IPS-18c (cell line): ENCODE measurements at regions not wholly inside any gene's neighbourhood (a gene's known extent, or its start where the extent isn't known, plus 50 kb on each side); places are given as distances from the start of the nearest gene placed in this dataset.

ENCODE experiments used
- H3K4me3 ChIP-seq: 2 replicates; pipeline ENCODE4 v1.7.0; 2013; ENCODE audit warnings: low read depth, mild to moderate bottlenecking, low read length, moderate library complexity; ENCODE audit not compliant: insufficient read depth
- H3K9me3 ChIP-seq: one replicate; pipeline ENCODE4 v1.6.1; 2013; ENCODE audit warnings: mild to moderate bottlenecking, low read length, moderate library complexity; ENCODE audit not compliant: control insufficient read depth, insufficient read depth

- Histone ChIP-seq H3K9me3 (no peaks in the 10 kb centered on the region), H3K4me3 (no peak overlapping the region)
Observed at GRCh38 chr3:127365163-127365798, 77.4 kb upstream of the PRR20G start.

DNA sequence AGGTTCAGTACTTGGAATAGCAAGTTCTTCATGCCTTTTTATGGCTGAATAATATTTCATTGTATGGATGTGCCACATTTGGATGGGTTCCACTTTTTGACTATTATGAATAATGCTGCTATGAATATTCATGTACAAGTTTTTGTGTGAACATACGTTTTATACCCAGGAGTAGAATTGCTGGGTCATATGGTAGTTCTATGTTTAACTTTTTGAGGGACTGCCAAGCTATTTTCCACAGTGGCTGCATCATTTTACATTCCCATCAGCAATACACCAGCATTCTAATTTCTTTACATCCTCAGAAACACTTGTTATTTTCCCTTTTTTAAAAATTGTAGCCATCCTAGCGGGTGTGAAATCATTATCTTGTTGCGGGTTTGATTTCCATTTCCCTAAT is 76.0 kb upstream of the PRR20G start:
- Histone ChIP-seq H3K4me3 (no peak overlapping the region), H3K9me3 (no peaks in the 10 kb centered on the region)

DNA sequence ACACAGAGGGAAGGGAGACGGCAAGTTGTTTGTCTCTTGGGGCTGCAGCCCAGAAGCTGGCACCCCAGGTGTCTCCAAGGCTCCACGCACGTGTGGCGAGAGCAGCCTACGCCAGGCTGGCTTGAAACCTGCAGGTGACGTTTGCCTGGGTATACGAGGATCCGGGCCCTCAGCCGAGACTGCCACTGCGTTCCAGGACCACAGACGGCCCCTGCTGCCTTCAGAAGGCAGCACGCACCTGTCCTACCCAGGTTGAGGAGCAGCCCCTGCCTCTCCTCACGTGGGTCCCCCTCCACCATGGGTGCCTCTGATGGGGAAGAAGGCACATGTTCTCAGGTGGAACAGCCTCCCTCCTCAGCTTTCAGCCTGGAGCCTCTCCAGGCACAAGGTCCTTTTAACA is 75.3 kb upstream of the PRR20G start:
- H3K4me3 ChIP-seq, result no peak overlapping the region
- no peaks in the 10 kb centered on the region for H3K9me3 ChIP-seq

- Histone ChIP-seq H3K4me3 (no peak overlapping the region), H3K9me3 (peaks cover 8% of the 10 kb centered on the region)
Observed at GRCh38 chr3:127360647-127361046, 72.8 kb upstream of the PRR20G start.

- Histone ChIP-seq H3K9me3 (peaks cover 8% of the 10 kb centered on the region), H3K4me3 (no peak overlapping the region)
Observed at GRCh38 chr3:127358641-127359040, 70.8 kb upstream of the PRR20G start.

- H3K9me3 ChIP-seq, result peaks cover 8% of the 10 kb centered on the region
Observed at GRCh38 chr3:127356381-127356780, 68.5 kb upstream of the PRR20G start.

DNA sequence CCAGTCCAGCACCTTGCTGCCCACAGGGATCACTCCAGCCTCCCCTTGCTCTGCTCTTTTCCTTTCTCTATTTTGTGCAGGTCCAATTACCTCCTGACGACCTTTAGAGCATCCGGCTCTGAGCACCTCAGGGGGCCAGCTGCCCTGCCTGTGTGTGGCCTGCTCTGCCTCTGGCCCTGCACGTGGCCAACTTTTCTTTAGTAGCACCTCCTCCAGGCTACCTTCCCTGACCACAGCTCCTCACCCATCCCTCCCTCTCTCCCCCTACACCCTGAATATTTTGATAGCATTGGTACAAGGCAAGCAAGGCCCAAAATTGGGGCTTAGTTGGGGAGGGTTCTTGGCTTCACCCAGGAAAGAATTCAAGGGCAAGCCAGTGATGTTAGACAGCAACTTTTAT is 66.9 kb upstream of the PRR20G start:
- no peak overlapping the region for H3K4me3 ChIP-seq

More at GRCh38 chr3:127356381-127356780, 68.5 kb upstream of the PRR20G start:
- no peak overlapping the region for H3K4me3 ChIP-seq

DNA sequence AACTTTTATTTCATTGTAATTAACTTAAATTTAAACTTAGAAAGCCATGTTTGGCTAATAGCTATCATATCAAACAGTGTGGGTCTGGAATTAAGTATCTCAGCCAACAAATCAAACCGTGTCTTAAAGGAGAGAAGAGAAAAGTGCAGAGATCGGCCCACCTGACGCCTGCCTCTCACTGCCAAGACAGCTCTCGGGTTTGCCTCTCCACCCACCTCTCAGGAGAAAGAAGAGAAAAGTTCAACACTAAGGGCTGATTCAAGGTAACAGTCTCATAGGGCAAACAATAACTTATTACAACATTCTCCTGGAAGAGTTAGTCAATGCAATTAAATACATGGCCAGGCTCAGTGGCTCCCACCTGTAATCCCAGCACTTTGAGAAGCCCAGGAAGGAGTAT is 64.8 kb upstream of the PRR20G start:
- Histone ChIP-seq H3K9me3 (peaks cover 8% of the 10 kb centered on the region), H3K4me3 (no peak overlapping the region)

More for the DNA sequence above, 66.9 kb upstream of the PRR20G start:
- H3K9me3 ChIP-seq, result peaks cover 8% of the 10 kb centered on the region

- H3K9me3 ChIP-seq, result peaks cover 7% of the 10 kb centered on the region
Observed at GRCh38 chr3:127351775-127352350, 64.0 kb upstream of the PRR20G start.

GRCh38 chr3:127351321-127351720 is 63.5 kb upstream of the PRR20G start:
- no peak overlapping the region for H3K4me3 ChIP-seq

More at GRCh38 chr3:127351775-127352350, 64.0 kb upstream of the PRR20G start:
- H3K4me3 ChIP-seq, result no peak overlapping the region

DNA sequence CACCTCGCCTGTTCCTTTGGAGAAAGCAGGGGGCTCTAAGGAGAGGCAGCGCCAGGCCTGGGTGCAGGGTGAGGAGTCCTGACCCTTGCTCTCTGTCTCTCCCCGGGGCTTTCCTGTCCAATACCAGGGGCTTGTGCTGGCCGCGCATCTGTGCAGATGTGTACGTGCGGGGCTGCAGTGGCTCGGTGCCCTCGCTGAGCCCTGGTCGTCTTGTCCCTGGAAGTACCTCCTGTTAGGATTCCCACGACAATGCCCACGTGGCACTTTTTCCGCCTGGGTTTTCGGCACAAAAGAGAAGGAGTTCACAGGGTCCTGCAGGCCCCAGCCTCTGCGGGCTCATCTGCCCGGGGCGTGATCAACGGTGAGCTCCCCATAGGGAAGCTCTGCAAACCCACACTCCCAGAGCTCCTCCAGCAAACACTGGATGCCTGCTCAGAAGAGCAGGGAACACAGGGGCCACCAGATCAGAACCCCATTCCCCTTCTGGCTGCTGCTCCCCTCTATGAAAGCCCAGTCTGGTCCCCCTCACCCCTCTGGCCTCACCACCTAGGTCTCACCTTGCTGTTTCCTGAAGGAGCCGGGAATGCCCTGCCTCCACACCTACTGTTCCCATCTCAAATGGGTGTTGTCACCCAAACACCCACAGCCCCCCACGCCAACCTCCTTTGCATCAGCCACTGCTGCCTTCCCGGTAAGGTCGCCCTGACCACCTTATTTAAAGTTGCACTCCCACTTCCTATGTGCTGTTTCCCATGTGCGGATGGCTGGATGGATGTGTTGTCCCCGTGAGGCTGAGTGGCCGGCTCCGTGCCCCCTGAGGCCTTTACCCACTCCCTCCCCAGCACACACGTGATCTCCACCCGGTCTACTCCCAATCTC is 62.6 kb upstream of the PRR20G start:
- no peak overlapping the region for H3K4me3 ChIP-seq
- no peaks in the 10 kb centered on the region for H3K9me3 ChIP-seq

More at GRCh38 chr3:127351321-127351720, 63.5 kb upstream of the PRR20G start:
- H3K9me3 ChIP-seq, result peaks cover 1% of the 10 kb centered on the region

GRCh38 chr3:127349501-127350171 is 61.8 kb upstream of the PRR20G start:
- H3K9me3 ChIP-seq, result no peaks in the 10 kb centered on the region
- H3K4me3 ChIP-seq, result no peak overlapping the region

- Histone ChIP-seq H3K4me3 (no peak overlapping the region), H3K9me3 (peaks cover 2% of the 10 kb centered on the region)
Observed at GRCh38 chr3:127342735-127343134, 54.9 kb upstream of the PRR20G start.

DNA sequence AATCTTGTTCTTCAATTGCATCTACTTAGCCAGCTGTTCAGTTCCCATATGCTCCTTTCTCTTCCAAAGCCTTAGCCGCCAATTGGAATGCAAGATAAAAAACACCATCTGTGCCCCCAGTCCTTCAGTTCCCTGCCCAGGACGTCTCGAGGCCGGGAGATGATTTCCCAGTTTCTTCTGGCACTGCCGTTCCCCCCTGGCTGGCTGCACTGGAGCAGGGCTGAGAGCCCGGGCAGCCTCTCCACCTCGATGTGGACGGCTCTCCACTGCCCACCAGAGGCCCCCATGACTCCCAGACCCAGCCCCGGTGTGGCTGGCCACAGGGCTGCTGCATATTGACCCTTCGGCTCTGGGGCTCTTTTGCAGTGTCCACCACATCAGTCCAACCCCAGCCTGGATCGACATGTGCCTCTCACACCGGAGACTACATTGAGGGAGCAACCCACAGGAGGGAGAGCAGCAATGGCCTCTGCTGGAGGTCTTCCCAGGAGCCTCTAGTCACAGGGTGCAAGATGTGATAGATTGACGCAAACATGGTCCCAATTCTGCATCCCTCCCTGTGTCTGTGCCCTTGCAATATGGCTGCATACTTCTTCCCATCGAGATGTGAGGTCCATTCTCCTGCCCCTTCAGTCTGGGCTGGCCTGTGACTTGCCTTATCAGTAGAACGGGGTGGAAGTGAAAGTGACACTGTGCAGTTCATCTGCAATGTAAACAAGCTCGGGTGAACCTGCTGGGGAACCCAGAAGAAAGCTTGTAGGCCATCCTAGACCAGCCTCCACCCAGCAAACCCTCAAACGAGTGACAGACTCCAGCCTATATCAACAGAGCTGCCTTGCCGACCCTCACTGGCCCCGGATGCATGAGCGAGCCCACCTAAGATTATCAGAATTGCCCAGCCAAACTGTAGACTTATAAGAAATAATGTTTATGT is 52.3 kb upstream of the PRR20G start:
- no peak overlapping the region for H3K4me3 ChIP-seq
- peaks cover 2% of the 10 kb centered on the region for H3K9me3 ChIP-seq

DNA sequence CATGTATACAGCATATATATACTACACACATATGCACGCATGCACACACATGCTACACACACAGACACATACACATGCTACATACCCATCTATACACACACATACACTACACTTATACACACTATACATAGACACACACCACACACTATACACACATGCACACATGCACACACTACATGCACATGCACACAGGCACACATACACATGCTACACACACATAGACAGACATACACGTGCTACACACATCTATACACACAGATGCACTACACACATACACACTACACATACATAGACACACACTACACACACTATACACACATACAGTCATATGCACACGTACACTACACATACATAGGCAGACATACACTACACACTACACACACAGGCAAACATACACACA is 51.2 kb upstream of the PRR20G start:
- Histone ChIP-seq H3K4me3 (no peak overlapping the region), H3K9me3 (peaks cover 2% of the 10 kb centered on the region)

- Histone ChIP-seq H3K4me3 (no peak overlapping the region), H3K9me3 (peaks cover 2% of the 10 kb centered on the region)
Observed at GRCh38 chr3:127337911-127338531, 50.2 kb upstream of the PRR20G start.
